Osteoblast (primary cell): ENCODE measurements at regions not wholly inside any gene's neighbourhood (a gene's known extent, or its start where the extent isn't known, plus 50 kb on each side); places are given as distances from the start of the nearest gene placed in this dataset.

ENCODE experiments used
- DNase-seq: peaks from one replicate; pipeline ENCODE4 v3.0.0; 2011; ENCODE audit warnings: low spot score, mixed read lengths; ENCODE audit not compliant: insufficient read length; ENCODE audit errors: missing footprints
- H2AFZ ChIP-seq: 2 replicates; pipeline ENCODE4 v1.6.0; 2011; ENCODE audit warnings: mild to moderate bottlenecking, low read length
- H3K27ac ChIP-seq: 2 replicates; pipeline ENCODE4 v1.5.1; 2011; ENCODE audit warnings: mild to moderate bottlenecking, low read depth, low read length, moderate library complexity
- H3K27me3 ChIP-seq: 2 replicates; pipeline ENCODE4 v1.6.0; 2012; ENCODE audit warnings: mild to moderate bottlenecking, control low read depth, inconsistent platforms, low read length, moderate library complexity; ENCODE audit not compliant: insufficient read depth
- H3K36me3 ChIP-seq: 2 replicates; pipeline ENCODE4 v1.5.1; 2011; ENCODE audit warnings: mild to moderate bottlenecking, low read length, control low read depth, moderate library complexity; ENCODE audit not compliant: insufficient read depth
- H3K4me1 ChIP-seq: 2 replicates; pipeline ENCODE4 v1.5.1; 2011; ENCODE audit warnings: mild to moderate bottlenecking, low read length, control low read depth, moderate library complexity; ENCODE audit not compliant: insufficient read depth
- H3K4me2 ChIP-seq: 2 replicates; pipeline ENCODE4 v1.6.0; 2011; ENCODE audit warnings: mild to moderate bottlenecking, low read length; ENCODE audit not compliant: insufficient read depth
- H3K4me3 ChIP-seq: fragments of 200-600 bp; sonication (generic); 3 replicates; pipeline ENCODE4 v1.5.1; 2012; ENCODE audit warnings: mild to moderate bottlenecking, low read length, inconsistent platforms; ENCODE audit not compliant: insufficient read depth
- H3K79me2 ChIP-seq: 2 replicates; pipeline ENCODE4 v1.6.0; 2012; ENCODE audit warnings: mild to moderate bottlenecking, low read length, control low read depth, inconsistent platforms; ENCODE audit not compliant: insufficient read depth
- H3K9me3 ChIP-seq: 2 replicates; pipeline ENCODE4 v1.5.1; 2011; ENCODE audit warnings: low read depth, low read length, control low read depth
- H4K20me1 ChIP-seq: 2 replicates; pipeline ENCODE4 v1.6.0; 2012; ENCODE audit warnings: mild to moderate bottlenecking, low read length, control low read depth; ENCODE audit not compliant: insufficient read depth
- CTCF ChIP-seq: IDR thresholded peaks from 2 replicates; pipeline ENCODE4 v1.5.1; 2011; ENCODE audit warnings: mild to moderate bottlenecking, low read depth, low read length, moderate library complexity; ENCODE audit errors: extremely low read depth

- Histone ChIP-seq H3K27ac (peak overlapping the region; percentile 40), H3K9me3 (no peaks in the 10 kb centered on the region), H3K4me3 (no peak overlapping the region), H3K27me3 (no peaks in the 10 kb centered on the region), H3K4me2 (no peak overlapping the region), H3K4me1 (peaks cover 26% of the 10 kb centered on the region), H3K79me2 (peaks cover 16% of the 10 kb centered on the region), H3K36me3 (no peaks in the 10 kb centered on the region), H4K20me1 (no peaks in the 10 kb centered on the region), H2AFZ (no peak overlapping the region)
- TF ChIP-seq CTCF, result no peak
- DNase-seq, result no peak
Observed at GRCh38 chr14:100421756-100422470, 98.8 kb downstream of the SLC25A47 start.

- Histone ChIP-seq H3K4me3 (no peak overlapping the region), H3K27me3 (no peaks in the 10 kb centered on the region), H2AFZ (no peak overlapping the region), H3K9me3 (no peaks in the 10 kb centered on the region), H3K27ac (peak overlapping the region; percentile 40), H3K4me2 (peak overlapping the region; percentile 16), H3K36me3 (no peaks in the 10 kb centered on the region), H4K20me1 (no peaks in the 10 kb centered on the region), H3K4me1 (peaks cover 18% of the 10 kb centered on the region), H3K79me2 (peaks cover 23% of the 10 kb centered on the region)
- peak; percentile 91 for DNase-seq
- TF ChIP-seq CTCF, result no peak
Observed at GRCh38 chr14:100422556-100423316, 99.6 kb downstream of the SLC25A47 start.

- H3K4me1 ChIP-seq, result peaks cover 19% of the 10 kb centered on the region
- no peak overlapping the region for H3K4me2 ChIP-seq
- DNase-seq, result no peak
- H4K20me1 ChIP-seq, result no peaks in the 10 kb centered on the region
- no peaks in the 10 kb centered on the region for H3K36me3 ChIP-seq
- H2AFZ ChIP-seq, result no peak overlapping the region
- TF ChIP-seq CTCF, result no peak
- no peak overlapping the region for H3K4me3 ChIP-seq
- peak overlapping the region; percentile 32 for H3K27ac ChIP-seq
- H3K79me2 ChIP-seq, result peaks cover 29% of the 10 kb centered on the region
- no peaks in the 10 kb centered on the region for H3K9me3 ChIP-seq
- H3K27me3 ChIP-seq, result no peaks in the 10 kb centered on the region
Observed at GRCh38 chr14:100423317-100424010, 100.3 kb downstream of the SLC25A47 start.
